GM10266 (cell line): ENCODE measurements at regions not wholly inside any gene's neighbourhood (a gene's known extent, or its start where the extent isn't known, plus 50 kb on each side); places are given as distances from the start of the nearest gene placed in this dataset.

Experiments used
- DNase-seq: peaks from one replicate; pipeline ENCODE4 v3.0.0; 2012; ENCODE audit errors: extremely low spot score
- TF ChIP-seq, protein P1 (sequence below): IDR thresholded peaks from 2 replicates; pipeline ENCODE4 v1.5.1; 2012; ENCODE audit warnings: mild to moderate bottlenecking, low read depth; ENCODE audit not compliant: control insufficient read depth, insufficient read depth; ENCODE audit errors: missing control alignments

DNA sequence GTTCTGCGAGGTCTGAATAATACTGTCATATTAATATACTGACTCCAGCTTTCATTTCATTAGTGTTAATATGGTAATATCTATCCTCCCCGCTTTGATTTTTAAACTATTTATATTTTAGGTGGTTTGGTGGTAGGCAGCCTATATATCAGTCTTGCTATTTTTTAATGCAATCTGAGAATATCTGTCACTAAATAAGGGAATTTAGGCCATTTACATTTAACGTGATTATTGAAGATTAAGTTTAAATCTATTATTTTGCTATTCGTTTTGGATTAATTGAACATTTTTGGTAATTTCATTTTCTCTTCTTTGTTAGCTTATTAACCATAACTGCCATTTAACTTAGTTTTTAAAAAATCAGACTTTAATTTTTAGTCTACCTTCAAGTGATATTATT lies 247.7 kb upstream of the PMFBP1 start:
- no peak for DNase-seq
- TF ChIP-seq, protein P1, sequence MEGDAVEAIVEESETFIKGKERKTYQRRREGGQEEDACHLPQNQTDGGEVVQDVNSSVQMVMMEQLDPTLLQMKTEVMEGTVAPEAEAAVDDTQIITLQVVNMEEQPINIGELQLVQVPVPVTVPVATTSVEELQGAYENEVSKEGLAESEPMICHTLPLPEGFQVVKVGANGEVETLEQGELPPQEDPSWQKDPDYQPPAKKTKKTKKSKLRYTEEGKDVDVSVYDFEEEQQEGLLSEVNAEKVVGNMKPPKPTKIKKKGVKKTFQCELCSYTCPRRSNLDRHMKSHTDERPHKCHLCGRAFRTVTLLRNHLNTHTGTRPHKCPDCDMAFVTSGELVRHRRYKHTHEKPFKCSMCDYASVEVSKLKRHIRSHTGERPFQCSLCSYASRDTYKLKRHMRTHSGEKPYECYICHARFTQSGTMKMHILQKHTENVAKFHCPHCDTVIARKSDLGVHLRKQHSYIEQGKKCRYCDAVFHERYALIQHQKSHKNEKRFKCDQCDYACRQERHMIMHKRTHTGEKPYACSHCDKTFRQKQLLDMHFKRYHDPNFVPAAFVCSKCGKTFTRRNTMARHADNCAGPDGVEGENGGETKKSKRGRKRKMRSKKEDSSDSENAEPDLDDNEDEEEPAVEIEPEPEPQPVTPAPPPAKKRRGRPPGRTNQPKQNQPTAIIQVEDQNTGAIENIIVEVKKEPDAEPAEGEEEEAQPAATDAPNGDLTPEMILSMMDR, result no peak

DNA sequence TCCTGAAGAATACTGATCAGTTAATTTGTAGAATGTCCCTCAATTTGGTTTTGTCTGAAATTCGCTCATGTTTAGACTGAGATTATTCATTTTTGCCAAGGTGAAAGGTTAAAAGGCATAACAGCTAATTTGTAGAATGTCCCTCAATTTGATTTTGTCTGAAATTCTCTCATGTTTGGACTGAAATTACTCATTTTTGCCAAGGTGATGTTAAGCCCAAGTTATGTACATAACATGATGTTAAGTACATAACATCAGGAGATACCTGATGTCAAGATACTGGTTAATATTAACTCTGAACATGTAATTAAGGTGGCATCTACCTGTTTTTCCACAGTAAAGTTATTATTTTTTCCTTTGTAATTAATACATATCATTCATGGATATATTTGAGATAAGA lies 243.4 kb upstream of the PMFBP1 start:
- TF ChIP-seq, protein P1, result no peak
- no peak for DNase-seq

DNA sequence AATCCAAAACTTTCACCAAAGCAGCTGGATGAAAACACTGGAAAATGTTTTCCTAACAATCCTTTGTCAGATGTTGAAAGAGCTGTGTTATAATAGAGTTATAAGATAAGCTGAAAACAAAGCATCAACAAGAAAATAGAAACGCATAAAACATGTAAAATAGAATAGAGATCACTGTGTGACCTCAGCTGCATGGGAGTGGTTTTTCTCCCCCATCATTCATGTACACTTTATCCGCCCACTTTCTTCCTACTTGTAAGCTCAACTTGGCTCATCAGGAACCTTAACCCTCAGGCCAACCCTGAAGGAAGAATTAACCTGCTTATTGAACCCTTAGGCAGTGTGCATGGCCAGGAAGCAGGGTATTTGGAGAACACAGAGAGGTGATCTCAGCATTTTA lies 238.5 kb upstream of the PMFBP1 start:
- TF ChIP-seq, protein P1, result no peak
- DNase-seq, result no peak

DNA sequence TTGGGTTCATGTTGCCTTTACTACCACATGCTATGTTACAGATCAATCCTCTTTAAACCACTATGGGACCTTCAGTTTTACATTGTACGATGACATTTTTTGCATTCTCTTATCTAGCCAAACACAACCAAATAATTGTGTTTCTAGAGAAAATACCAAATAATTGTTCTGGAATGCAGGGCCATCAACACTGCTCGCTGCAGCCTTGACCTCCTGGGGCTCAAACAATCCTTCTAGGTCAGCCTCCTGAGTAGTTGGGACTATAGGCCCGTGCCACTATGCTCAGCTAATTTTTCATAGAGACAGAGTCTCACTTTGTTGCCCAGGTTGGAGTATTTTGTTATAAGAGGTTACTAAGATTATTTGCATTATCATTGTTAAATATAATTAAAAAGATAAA lies 237.5 kb upstream of the PMFBP1 start:
- TF ChIP-seq, protein P1, result no peak
- no peak for DNase-seq

DNA sequence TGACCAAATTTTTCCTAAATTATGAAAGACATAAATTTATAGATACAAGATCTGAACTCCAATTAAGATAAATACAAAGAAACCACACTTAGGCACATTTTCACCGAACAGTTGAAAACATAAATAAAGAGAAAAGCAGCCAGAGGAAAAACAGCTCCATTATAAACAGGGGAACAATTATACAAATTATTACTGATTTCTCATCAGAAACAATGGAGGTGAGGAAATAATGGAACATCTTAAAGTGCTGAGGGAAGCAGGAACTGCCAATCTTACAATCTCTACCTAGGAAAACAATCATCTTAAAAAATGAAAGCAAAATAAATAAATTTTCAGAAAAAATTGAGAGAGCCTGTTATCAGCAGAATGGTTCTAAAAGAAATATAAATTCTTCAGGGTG lies 234.4 kb upstream of the PMFBP1 start:
- no peak for DNase-seq
- TF ChIP-seq, protein P1, result no peak

DNA sequence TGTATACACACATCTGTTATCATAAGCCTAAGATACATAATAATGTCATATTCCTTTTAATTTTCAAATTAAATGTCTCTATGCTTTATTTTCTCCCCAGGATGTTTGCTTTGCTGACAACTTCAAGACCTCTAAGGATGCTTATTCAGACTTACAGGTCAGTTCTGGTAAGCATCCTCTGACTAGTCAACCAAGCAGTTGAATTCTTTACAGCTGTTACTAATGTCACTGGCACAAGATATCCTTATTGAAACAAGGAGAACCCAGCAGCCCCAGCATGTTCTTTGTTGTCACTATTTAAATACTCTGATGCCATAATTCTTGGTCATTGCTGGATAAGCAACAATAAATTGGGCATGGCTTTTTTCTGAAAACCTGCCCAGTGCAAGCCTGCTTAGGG lies 232.3 kb upstream of the PMFBP1 start:
- TF ChIP-seq, protein P1, result no peak
- no peak for DNase-seq

DNA sequence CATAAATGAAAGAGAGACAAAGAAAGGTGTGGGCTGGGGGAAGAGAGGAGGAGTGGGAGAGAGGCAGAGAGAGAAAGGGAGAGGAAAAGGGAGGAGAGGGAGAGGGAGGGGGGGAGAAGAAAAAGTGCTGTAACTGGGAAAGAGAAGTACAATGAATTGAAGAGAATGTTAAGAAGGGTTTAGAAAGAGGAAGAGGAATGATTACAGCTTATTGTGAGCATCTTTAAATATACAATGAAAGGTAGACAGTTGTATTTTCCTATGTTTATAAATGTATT lies 229.1 kb upstream of the PMFBP1 start:
- no peak for DNase-seq
- TF ChIP-seq, protein P1, result no peak
